Smooth muscle cell (in vitro differentiated cells): ENCODE measurements at regions not wholly inside any gene's neighbourhood (a gene's known extent, or its start where the extent isn't known, plus 50 kb on each side); places are given as distances from the start of the nearest gene placed in this dataset.

Experiments used
- DNase-seq: peaks from one replicate; lab custom pipeline; 2025; ENCODE audit not compliant: unreplicated experiment; lab: John Stamatoyannopoulos, UW
- H2AFZ ChIP-seq: fragments of 200-600 bp; sonication (generic); 2 replicates; pipeline ENCODE4 v1.6.0; 2016; ENCODE audit warnings: antibody characterized with exemption, low read depth, mild to moderate bottlenecking
- H3F3A ChIP-seq: fragments of 200-600 bp; sonication (generic); 2 replicates; pipeline ENCODE4 v1.6.0; 2017; ENCODE audit warnings: antibody characterized with exemption, low read depth
- H3K27ac ChIP-seq: fragments of 200-600 bp; sonication (generic); 2 replicates; pipeline ENCODE4 v1.5.1; 2016; ENCODE audit warnings: low read depth, mild to moderate bottlenecking
- H3K27me3 ChIP-seq: fragments of 200-600 bp; sonication (generic); 2 replicates; pipeline ENCODE4 v1.6.1; 2016; ENCODE audit warnings: low read depth, mild to moderate bottlenecking
- H3K36me3 ChIP-seq: fragments of 200-600 bp; sonication (generic); 2 replicates; pipeline ENCODE4 v1.5.1; 2016; ENCODE audit warnings: low read depth
- H3K4me1 ChIP-seq: fragments of 200-600 bp; sonication (generic); 2 replicates; pipeline ENCODE4 v1.5.1; 2016; ENCODE audit warnings: low read depth
- H3K4me2 ChIP-seq: fragments of 200-600 bp; sonication (generic); 2 replicates; pipeline ENCODE4 v1.6.0; 2016; ENCODE audit warnings: mild to moderate bottlenecking
- H3K4me3 ChIP-seq: fragments of 200-600 bp; sonication (generic); 2 replicates; pipeline ENCODE4 v1.5.1; 2016; ENCODE audit warnings: mild to moderate bottlenecking
- H3K79me2 ChIP-seq: fragments of 200-600 bp; sonication (generic); 2 replicates; pipeline ENCODE4 v1.6.0; 2016; ENCODE audit warnings: low read depth, mild to moderate bottlenecking
- H3K9ac ChIP-seq: fragments of 200-600 bp; sonication (generic); 2 replicates; pipeline ENCODE4 v1.6.0; 2016; ENCODE audit warnings: low read depth
- H3K9me3 ChIP-seq: fragments of 200-600 bp; sonication (generic); replicated peaks from 2 replicates; pipeline ENCODE4 v1.5.1; 2016; ENCODE audit warnings: low read depth
- H4K20me1 ChIP-seq: fragments of 200-600 bp; sonication (generic); 2 replicates; pipeline ENCODE4 v1.6.0; 2016; ENCODE audit warnings: low read depth
- CTCF ChIP-seq: fragments of 200-600 bp; sonication (generic); IDR thresholded peaks from 2 replicates; pipeline ENCODE4 v1.5.1; 2017; ENCODE audit warnings: borderline replicate concordance, mild to moderate bottlenecking, antibody characterized with exemption; ENCODE audit not compliant: insufficient read depth, poor library complexity, severe bottlenecking
- WGBS: methylation state at CpG from one replicate; pipeline ENCODE4 v1.1.7; 2016; ENCODE audit warnings: low lambda C conversion rate; 5-methylcytosine and 5-hydroxymethylcytosine counted together

- H3K9ac ChIP-seq: no peak overlapping the region
- no peaks in the 10 kb centered on the region for H4K20me1 ChIP-seq
- H3K79me2 ChIP-seq: no peaks in the 10 kb centered on the region
- no peak overlapping the region for H2AFZ ChIP-seq
- H3K4me3 ChIP-seq: no peak overlapping the region
- H3K4me2 ChIP-seq: no peak overlapping the region
- 91% methylated on average over 2 of the region's 2 CpGs for WGBS
- no peak overlapping the region for H3K27ac ChIP-seq
- no peaks in the 10 kb centered on the region for H3K4me1 ChIP-seq
- no peaks in the 10 kb centered on the region for H3K9me3 ChIP-seq
- no peaks in the 10 kb centered on the region for H3K36me3 ChIP-seq
- no peaks in the 10 kb centered on the region for H3F3A ChIP-seq
- no peak for TF ChIP-seq CTCF
- DNase-seq: no peak
- no peaks in the 10 kb centered on the region for H3K27me3 ChIP-seq
These were observed 506.2 kb downstream of the GABRG2 start for GRCh38 chr5:162573758-162574157.

- DNase-seq: no peak
- H3K9me3 ChIP-seq: peaks cover 5% of the 10 kb centered on the region
- no peaks in the 10 kb centered on the region for H3K36me3 ChIP-seq
- no peaks in the 10 kb centered on the region for H3K79me2 ChIP-seq
- no peaks in the 10 kb centered on the region for H3F3A ChIP-seq
- H3K4me3 ChIP-seq: no peak overlapping the region
- no peaks in the 10 kb centered on the region for H3K4me1 ChIP-seq
- H3K27me3 ChIP-seq: no peaks in the 10 kb centered on the region
- H3K4me2 ChIP-seq: no peak overlapping the region
- no peaks in the 10 kb centered on the region for H4K20me1 ChIP-seq
- no peak overlapping the region for H3K9ac ChIP-seq
- no peak overlapping the region for H2AFZ ChIP-seq
- no peak for TF ChIP-seq CTCF
- H3K27ac ChIP-seq: no peak overlapping the region
These were observed 524.2 kb downstream of the GABRG2 start for GRCh38 chr5:162591724-162592123.

GRCh38 chr5:162593881-162594280, 526.3 kb downstream of the GABRG2 start:
- 89% methylated on average over 1 of the region's 1 CpG for WGBS
- H3F3A ChIP-seq: no peaks in the 10 kb centered on the region
- H3K9me3 ChIP-seq: peaks cover 5% of the 10 kb centered on the region
- H3K27ac ChIP-seq: no peak overlapping the region
- no peak overlapping the region for H3K9ac ChIP-seq
- no peak for DNase-seq
- H4K20me1 ChIP-seq: no peaks in the 10 kb centered on the region
- TF ChIP-seq CTCF: no peak
- no peak overlapping the region for H3K4me2 ChIP-seq
- H3K4me3 ChIP-seq: no peak overlapping the region
- no peak overlapping the region for H2AFZ ChIP-seq
- H3K36me3 ChIP-seq: no peaks in the 10 kb centered on the region
- H3K79me2 ChIP-seq: no peaks in the 10 kb centered on the region
- H3K4me1 ChIP-seq: no peaks in the 10 kb centered on the region
- H3K27me3 ChIP-seq: no peaks in the 10 kb centered on the region

GRCh38 chr5:162603443-162604070, 536.0 kb downstream of the GABRG2 start:
- Histone ChIP-seq H3K79me2 (no peaks in the 10 kb centered on the region), H3K4me3 (no peak overlapping the region), H3K4me2 (no peak overlapping the region), H3K36me3 (no peaks in the 10 kb centered on the region), H3K9me3 (no peaks in the 10 kb centered on the region), H3K27me3 (no peaks in the 10 kb centered on the region), H3K27ac (no peak overlapping the region), H4K20me1 (no peaks in the 10 kb centered on the region), H3F3A (no peaks in the 10 kb centered on the region), H3K9ac (no peak overlapping the region), H2AFZ (no peak overlapping the region), H3K4me1 (no peaks in the 10 kb centered on the region)
- DNase-seq: no peak
- TF ChIP-seq CTCF: no peak
- 82% methylated on average over 3 of the region's 3 CpGs for WGBS
